Gastroesophageal sphincter (tissue), 3 donors: ENCODE measurements at regions not wholly inside any gene's neighbourhood (a gene's known extent, or its start where the extent isn't known, plus 50 kb on each side); places are given as distances from the start of the nearest gene placed in this dataset.

Experiments used
- POLR2A ChIP-seq, 2 donors: fragments of 450-650 bp; IDR thresholded peaks; one replicate each; pipeline ENCODE4 v1.6.1; 2017; ENCODE audit warnings: antibody characterized with exemption in 2 of 2, mild to moderate bottlenecking in 2 of 2, moderate library complexity in 1 of 2
- TF ChIP-seq, protein P1 (sequence below), 4 experiments: fragments of 200-600 bp in 2 of 4; fragments of 450-650 bp in 2 of 4; sonication (generic) in 1 of 4; IDR thresholded peaks; one replicate each; pipeline ENCODE4 v1.5.1; 2017 to 2019; ENCODE audit warnings: antibody characterized with exemption in 4 of 4, mild to moderate bottlenecking in 2 of 4, moderate library complexity in 2 of 4

DNA sequence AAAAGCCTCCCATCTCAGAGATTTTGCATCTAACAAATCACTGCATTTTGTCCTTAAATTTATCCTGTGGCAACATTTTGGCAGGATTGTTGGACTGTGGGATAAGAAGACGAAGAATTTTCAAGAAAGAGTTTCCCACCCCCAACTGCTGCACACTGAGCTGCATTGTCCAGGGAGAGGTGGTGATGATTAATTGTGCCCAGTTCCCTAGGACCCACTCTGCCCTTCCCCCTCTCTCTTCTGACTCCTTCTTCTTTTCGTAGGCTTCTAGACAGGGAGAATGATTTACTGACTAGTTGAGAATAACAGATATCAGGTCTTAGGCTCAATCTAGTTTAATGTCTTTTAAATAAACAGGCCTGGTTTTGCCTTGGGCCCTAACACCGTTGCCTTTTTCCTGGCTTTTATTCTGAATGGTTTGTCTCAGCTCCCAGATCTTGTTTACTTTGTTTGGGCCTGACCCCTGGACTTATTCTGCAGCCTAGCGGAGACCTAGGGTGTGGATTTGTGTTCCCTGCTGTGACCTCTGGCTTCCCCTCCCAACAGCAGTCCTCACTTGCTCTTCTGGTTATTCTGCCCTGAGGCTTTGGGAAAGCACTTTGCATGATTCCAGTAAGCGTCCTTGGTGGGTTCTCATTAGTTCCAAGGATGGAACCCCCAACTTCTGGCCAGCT lies 233.3 kb downstream of the INSIG2 start:
- no peak for TF ChIP-seq POLR2A (IDR thresholded peaks at IDR 0.05)
- TF ChIP-seq, protein P1, sequence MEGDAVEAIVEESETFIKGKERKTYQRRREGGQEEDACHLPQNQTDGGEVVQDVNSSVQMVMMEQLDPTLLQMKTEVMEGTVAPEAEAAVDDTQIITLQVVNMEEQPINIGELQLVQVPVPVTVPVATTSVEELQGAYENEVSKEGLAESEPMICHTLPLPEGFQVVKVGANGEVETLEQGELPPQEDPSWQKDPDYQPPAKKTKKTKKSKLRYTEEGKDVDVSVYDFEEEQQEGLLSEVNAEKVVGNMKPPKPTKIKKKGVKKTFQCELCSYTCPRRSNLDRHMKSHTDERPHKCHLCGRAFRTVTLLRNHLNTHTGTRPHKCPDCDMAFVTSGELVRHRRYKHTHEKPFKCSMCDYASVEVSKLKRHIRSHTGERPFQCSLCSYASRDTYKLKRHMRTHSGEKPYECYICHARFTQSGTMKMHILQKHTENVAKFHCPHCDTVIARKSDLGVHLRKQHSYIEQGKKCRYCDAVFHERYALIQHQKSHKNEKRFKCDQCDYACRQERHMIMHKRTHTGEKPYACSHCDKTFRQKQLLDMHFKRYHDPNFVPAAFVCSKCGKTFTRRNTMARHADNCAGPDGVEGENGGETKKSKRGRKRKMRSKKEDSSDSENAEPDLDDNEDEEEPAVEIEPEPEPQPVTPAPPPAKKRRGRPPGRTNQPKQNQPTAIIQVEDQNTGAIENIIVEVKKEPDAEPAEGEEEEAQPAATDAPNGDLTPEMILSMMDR (IDR thresholded peaks at IDR 0.05): no peak
